ENCODE measurements at regions not wholly inside any gene's neighbourhood (a gene's known extent, or its start where the extent isn't known, plus 50 kb on each side); places are given as distances from the start of the nearest gene placed in this dataset.

DNA sequence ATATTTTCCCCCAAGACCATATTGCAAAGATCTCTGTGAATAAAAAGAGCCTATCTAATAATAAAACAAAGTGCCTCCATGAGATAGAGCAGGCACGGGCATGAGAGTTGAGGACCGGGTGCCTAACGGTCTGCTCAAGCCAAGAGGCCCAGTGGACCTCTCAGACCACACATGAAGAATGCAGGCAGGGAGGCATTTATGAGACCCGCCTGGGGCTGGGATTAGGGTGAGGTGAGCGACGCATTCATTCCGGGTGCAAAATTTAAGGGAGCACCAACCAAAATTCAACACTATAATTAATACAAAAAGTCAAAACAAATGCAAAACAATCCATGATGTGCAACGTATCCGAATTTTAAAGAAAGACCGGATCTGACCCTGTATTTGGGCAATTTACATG lies 108.5 kb downstream of the MAF start:
- in situ Hi-C loops (cut with HindIII; ENCODE audit: low sequenced_read_pairs) = no loop called here
- TF ChIP-seq, protein P1, sequence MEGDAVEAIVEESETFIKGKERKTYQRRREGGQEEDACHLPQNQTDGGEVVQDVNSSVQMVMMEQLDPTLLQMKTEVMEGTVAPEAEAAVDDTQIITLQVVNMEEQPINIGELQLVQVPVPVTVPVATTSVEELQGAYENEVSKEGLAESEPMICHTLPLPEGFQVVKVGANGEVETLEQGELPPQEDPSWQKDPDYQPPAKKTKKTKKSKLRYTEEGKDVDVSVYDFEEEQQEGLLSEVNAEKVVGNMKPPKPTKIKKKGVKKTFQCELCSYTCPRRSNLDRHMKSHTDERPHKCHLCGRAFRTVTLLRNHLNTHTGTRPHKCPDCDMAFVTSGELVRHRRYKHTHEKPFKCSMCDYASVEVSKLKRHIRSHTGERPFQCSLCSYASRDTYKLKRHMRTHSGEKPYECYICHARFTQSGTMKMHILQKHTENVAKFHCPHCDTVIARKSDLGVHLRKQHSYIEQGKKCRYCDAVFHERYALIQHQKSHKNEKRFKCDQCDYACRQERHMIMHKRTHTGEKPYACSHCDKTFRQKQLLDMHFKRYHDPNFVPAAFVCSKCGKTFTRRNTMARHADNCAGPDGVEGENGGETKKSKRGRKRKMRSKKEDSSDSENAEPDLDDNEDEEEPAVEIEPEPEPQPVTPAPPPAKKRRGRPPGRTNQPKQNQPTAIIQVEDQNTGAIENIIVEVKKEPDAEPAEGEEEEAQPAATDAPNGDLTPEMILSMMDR (IDR thresholded peaks at IDR 0.05; ENCODE audit: low read depth, low read length) = no peak
- H3K4me3 ChIP-seq (ENCODE audit: low read depth, low read length) = no peak overlapping the region
- DNase-seq (ENCODE audit: low read depth, low spot score) = no peak

DNA sequence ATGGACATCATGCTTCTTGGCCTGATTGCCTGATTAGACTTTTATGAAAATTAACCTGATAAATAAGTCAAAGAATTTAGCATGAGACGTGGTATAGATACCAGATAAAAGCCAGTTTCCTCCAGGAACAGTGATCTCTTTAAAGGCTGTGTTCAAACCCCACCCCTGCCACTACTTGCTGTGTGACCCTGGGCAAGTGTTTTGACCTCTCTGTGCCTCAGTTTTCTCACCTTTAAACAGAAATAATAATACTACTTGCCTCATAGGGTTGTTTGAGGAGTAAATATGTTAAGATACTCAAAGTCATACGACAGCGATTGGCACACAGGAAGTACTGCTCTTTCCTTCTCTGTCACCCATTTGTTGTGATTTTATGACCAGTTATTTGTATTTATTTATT lies 115.5 kb downstream of the MAF start:
- no peak overlapping the region for H3K4me3 ChIP-seq (ENCODE audit: low read depth, low read length)
- DNase-seq (ENCODE audit: low read depth, low spot score) = no peak
- TF ChIP-seq, protein P1 (IDR thresholded peaks at IDR 0.05; ENCODE audit: low read depth, low read length) = no peak
- in situ Hi-C loops (cut with HindIII; ENCODE audit: low sequenced_read_pairs) = no loop called here

DNA sequence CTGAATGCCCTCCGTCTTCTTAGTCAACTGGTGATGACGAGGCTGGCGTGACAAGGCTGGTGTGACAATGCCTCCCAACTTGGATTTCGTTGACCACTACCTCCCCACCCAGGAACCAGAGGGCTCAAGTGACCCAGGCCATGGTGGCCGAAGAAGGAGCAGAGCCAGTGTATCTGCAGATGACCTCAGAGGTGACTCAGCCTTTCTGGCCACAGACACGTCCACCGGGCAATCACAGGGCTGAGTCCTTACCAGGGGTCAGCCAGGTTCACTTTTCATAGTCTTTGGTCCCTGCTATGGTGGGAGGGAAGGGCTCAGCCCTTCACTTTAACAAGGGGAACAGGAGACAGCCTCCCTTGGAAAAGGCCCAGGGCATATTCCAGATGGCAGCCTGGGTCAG lies 116.3 kb downstream of the MAF start:
- TF ChIP-seq, protein P1 (IDR thresholded peaks at IDR 0.05; ENCODE audit: low read depth, low read length) = no peak
- no peak for DNase-seq (ENCODE audit: low read depth, low spot score)
- in situ Hi-C loops (cut with HindIII; ENCODE audit: low sequenced_read_pairs) = no loop called here
- H3K4me3 ChIP-seq (ENCODE audit: low read depth, low read length) = no peak overlapping the region

DNA sequence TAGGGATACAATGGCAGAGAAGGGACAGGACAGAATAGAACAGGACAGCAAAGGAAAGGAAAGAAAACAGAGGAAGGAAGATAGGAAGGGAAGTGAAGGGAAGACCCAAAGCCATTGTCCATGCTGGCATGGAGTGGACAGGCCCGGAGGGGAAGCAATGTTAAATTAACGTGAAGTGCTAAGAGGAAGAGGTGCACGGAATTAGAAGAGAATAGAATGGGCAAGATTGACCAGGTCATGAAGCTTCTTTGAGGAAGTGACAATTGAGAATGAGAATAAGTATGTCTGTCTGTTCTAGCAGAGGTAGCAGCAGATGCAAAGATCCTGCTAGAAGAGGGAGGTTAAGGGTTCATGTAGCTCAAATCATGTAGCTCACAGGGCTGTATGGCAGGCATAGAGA lies 117.2 kb downstream of the MAF start:
- no peak overlapping the region for H3K4me3 ChIP-seq (ENCODE audit: low read depth, low read length)
- TF ChIP-seq, protein P1 (IDR thresholded peaks at IDR 0.05; ENCODE audit: low read depth, low read length) = no peak
- in situ Hi-C loops (cut with HindIII; ENCODE audit: low sequenced_read_pairs) = no loop called here
- no peak for DNase-seq (ENCODE audit: low read depth, low spot score)

DNA sequence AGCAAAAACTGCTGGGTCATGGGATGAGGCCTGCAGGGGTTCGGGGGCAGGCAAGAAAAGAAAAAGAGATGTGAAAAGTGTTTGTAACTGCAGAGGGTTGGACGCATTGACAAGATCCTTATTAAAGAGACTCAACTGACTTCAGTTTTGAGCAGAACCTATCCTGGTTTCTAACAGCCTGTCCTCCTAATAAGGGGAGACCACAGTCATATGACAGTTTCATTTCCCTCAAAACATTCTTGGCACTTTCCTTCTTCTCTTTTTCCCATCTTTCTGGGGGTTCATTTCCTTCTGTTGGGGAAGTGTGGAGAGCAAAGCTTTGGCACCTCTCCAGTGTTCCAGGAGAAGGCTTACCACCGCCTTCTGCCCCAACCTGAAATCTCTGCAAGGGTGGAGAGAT lies 118.5 kb downstream of the MAF start:
- in situ Hi-C loops (cut with HindIII; ENCODE audit: low sequenced_read_pairs) = no loop called here
- no peak for DNase-seq (ENCODE audit: low read depth, low spot score)
- TF ChIP-seq, protein P1 (IDR thresholded peaks at IDR 0.05; ENCODE audit: low read depth, low read length) = no peak
- H3K4me3 ChIP-seq (ENCODE audit: low read depth, low read length) = no peak overlapping the region

DNA sequence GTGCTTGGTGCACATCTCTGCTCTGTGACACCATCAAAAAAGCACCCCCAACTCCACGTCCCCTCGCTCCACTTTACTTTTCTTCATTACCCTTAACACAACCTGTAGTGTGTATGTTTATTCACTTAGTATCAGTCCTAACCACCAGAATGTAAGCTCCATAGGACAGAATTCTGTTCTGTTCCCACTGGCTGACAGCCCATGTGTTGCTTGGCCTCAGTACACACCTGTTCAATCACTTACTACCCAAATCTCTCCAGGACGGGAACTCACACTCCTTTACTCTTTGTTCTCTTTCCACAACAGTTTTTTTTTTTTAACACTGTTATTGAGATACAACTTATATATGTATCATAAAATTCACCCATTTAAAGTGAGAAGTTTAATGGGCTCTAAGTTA lies 119.6 kb downstream of the MAF start:
- TF ChIP-seq, protein P1 (IDR thresholded peaks at IDR 0.05; ENCODE audit: low read depth, low read length) = no peak
- in situ Hi-C loops (cut with HindIII; ENCODE audit: low sequenced_read_pairs) = no loop called here
- H3K4me3 ChIP-seq (ENCODE audit: low read depth, low read length) = no peak overlapping the region
- DNase-seq (ENCODE audit: low read depth, low spot score) = no peak

DNA sequence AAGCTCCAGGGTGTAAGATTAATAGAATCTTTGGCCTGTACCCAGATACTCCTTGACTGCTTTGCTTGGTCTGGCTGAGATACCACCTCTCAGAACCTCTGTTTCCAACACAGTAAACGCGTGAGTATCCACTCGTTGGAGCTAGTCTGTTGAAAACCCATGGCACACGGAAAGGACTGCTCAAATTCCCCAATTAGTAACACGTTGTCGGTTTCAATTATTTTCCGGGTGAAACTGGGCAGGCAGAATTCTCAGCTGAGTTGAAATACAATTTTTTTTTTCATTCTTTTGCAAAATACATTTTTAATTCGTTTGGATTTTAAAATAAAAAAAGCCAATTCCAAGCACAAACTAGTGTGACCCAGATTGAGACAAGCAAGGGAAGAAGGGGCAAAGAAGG lies 120.5 kb downstream of the MAF start:
- in situ Hi-C loops (cut with HindIII; ENCODE audit: low sequenced_read_pairs) = no loop called here
- TF ChIP-seq, protein P1 (IDR thresholded peaks at IDR 0.05; ENCODE audit: low read depth, low read length) = no peak
- H3K4me3 ChIP-seq (ENCODE audit: low read depth, low read length) = no peak overlapping the region
- no peak for DNase-seq (ENCODE audit: low read depth, low spot score)
